ENCODE measurements at regions not wholly inside any gene's neighbourhood (a gene's known extent, or its start where the extent isn't known, plus 50 kb on each side); places are given as distances from the start of the nearest gene placed in this dataset.

GRCh38 chr13:103525530-103525929 lies 459.3 kb upstream of the SLC10A2 start:
- TF ChIP-seq, protein P1, sequence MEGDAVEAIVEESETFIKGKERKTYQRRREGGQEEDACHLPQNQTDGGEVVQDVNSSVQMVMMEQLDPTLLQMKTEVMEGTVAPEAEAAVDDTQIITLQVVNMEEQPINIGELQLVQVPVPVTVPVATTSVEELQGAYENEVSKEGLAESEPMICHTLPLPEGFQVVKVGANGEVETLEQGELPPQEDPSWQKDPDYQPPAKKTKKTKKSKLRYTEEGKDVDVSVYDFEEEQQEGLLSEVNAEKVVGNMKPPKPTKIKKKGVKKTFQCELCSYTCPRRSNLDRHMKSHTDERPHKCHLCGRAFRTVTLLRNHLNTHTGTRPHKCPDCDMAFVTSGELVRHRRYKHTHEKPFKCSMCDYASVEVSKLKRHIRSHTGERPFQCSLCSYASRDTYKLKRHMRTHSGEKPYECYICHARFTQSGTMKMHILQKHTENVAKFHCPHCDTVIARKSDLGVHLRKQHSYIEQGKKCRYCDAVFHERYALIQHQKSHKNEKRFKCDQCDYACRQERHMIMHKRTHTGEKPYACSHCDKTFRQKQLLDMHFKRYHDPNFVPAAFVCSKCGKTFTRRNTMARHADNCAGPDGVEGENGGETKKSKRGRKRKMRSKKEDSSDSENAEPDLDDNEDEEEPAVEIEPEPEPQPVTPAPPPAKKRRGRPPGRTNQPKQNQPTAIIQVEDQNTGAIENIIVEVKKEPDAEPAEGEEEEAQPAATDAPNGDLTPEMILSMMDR (conservative IDR thresholded peaks at IDR 0.05; ENCODE audit: low read depth in 2 of 2) = no peak
- no peak for TF ChIP-seq POLR2AphosphoS5 (IDR thresholded peaks at IDR 0.05; ENCODE audit: low read depth)
- TF ChIP-seq, protein P2, sequence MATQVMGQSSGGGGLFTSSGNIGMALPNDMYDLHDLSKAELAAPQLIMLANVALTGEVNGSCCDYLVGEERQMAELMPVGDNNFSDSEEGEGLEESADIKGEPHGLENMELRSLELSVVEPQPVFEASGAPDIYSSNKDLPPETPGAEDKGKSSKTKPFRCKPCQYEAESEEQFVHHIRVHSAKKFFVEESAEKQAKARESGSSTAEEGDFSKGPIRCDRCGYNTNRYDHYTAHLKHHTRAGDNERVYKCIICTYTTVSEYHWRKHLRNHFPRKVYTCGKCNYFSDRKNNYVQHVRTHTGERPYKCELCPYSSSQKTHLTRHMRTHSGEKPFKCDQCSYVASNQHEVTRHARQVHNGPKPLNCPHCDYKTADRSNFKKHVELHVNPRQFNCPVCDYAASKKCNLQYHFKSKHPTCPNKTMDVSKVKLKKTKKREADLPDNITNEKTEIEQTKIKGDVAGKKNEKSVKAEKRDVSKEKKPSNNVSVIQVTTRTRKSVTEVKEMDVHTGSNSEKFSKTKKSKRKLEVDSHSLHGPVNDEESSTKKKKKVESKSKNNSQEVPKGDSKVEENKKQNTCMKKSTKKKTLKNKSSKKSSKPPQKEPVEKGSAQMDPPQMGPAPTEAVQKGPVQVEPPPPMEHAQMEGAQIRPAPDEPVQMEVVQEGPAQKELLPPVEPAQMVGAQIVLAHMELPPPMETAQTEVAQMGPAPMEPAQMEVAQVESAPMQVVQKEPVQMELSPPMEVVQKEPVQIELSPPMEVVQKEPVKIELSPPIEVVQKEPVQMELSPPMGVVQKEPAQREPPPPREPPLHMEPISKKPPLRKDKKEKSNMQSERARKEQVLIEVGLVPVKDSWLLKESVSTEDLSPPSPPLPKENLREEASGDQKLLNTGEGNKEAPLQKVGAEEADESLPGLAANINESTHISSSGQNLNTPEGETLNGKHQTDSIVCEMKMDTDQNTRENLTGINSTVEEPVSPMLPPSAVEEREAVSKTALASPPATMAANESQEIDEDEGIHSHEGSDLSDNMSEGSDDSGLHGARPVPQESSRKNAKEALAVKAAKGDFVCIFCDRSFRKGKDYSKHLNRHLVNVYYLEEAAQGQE (IDR thresholded peaks at IDR 0.05; ENCODE audit: unreplicated experiment) = no peak
- no peak for TF ChIP-seq EZH2 (IDR thresholded peaks at IDR 0.05; ENCODE audit: low read depth, unreplicated experiment)
- TF ChIP-seq CREB1 (CRISPR knock-in tag; IDR thresholded peaks at IDR 0.05; ENCODE audit: low read depth) = no peak

Measured in GM23338 (cell line).